CD4-positive, alpha-beta T cell treated with Interleukin-12 subunit alpha and Interleukin-12 subunit beta, for 1 hour (primary cell): ENCODE measurements at regions not wholly inside any gene's neighbourhood (a gene's known extent, or its start where the extent isn't known, plus 50 kb on each side); places are given as distances from the start of the nearest gene placed in this dataset.

Experiments used
- DNase-seq: peaks from one replicate; pipeline ENCODE4 v3.0.0-alpha.2; 2020

DNA sequence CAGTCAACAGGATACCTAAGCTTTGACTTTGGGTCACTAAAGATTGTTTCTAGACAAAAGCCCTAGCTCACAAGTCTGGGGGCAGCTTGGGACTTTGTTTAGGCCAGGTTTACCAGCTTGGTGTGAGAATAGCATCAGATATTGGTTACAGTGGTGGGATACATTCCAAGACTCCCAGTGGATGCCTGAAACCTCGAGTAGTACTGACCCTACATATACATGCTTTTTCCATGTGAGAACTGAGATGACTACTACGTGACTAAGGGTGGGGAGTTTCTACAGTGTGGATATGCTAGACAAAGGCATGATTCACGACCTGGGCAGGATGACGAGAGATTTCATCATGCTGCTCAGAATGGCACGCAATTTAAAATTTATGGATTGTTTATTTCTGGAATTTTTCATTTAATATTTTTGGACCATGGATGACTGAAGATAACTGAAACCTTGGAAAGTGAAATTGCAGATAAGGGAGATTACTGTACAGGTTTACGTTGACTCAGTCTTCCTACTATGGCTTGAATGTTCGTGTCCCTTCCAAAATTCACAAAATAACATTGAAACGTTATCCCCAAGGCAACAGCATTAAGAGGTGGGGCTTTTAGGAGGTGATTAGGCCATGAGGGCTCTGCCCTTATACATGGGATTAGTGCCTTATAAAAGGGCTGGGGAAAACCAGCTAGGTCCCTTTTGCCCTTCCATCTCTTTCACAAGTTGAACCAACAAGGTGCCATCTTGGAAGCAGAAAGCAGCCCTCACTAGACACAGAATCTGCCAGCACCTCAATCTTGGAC lies 50.2 kb upstream of the CTAGE1 start:
- no peak for DNase-seq

DNA sequence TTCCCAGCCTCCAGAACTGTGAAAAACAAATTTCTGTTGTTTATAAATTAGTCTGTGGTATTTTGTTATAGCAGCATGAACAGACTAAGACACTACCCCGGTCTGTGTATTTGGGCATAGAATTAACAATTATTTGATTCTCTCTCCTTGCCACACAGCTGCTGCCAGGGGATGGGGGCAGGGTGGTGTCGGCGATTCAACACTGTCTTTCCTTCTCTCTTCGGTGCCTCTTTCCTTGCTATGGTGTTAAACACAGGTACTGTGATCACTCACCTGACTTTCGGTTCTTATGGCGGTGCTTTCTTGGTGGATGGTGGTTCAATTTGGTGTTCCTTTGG lies 50.8 kb upstream of the CTAGE1 start:
- DNase-seq = no peak

DNA sequence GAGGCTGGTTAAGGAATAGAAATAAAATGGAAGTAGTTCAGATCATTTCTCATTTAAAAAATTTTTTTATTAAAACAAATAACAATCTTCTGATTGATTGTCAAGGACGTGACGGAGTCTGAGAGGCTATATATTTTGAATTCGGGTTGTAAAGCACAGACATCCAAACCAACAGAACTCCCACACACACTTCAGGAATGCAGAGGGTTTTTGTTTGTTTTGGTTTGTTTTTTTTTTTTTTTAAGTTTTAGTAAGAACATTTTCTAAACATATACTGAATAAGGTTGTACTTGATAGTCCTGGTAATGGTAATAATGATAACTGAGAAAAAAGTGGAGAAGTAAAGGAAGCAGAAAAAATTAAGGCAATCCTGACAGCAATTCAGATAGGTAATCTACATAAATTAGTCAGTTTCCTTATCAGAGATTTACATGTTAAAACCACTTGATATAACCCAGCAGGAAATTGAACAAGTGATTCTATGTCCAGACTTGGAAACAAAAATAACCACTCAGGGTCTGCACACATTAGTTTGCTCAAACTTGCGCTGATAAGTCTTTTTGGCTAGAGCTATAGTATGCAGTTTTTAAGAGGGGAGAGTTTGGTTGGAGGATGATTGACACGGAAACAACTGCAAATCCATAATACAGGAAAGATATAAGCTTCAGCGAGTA lies 51.5 kb upstream of the CTAGE1 start:
- no peak for DNase-seq

- DNase-seq = no peak
These were observed 52.2 kb upstream of the CTAGE1 start for GRCh38 chr18:22469926-22470247.

GRCh38 chr18:22470248-22471235 lies 52.8 kb upstream of the CTAGE1 start:
- no peak for DNase-seq

GRCh38 chr18:22471546-22472131 lies 53.9 kb upstream of the CTAGE1 start:
- DNase-seq = no peak

DNA sequence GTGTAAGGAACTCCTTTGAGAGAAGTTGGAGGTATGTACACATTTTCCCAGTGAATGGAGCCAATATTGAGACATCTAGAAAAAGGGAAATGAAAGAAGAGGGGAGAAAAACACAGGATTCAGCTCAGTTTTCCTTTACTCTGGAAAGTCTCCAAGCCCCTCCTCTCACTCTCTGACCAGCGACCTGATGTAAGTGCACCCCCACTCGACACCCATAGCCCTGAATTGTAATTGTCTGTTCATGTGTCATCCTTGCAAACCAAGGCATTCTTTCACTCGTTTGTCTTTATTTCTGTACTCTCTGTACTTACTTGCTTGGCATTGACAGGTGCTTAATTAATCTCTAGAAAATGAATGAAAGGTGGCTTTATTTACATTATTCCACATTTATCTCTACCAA lies 55.7 kb upstream of the CTAGE1 start:
- DNase-seq = no peak

- DNase-seq = no peak
These were observed 57.8 kb upstream of the CTAGE1 start for GRCh38 chr18:22475426-22476100.

DNA sequence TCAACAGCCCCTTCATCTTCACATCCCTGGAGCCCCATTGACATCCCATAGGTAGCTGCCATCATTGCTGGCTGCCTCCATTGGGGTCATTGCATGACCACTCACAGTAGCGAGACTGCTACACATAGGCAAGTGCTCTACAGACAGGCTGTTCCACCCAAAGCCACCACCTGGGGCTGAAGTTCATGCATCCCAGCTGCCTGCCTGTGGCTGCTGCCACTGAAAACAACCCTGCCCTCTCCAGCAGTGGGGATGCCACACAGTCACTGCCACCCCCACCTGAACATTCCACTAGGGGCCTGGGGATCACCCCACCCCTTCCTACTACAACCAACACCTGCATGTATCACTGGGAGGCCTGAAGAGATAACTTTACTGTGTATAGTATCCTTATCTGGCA lies 59.5 kb upstream of the CTAGE1 start:
- no peak for DNase-seq

GRCh38 chr18:22482948-22483347 lies 65.2 kb upstream of the CTAGE1 start:
- no peak for DNase-seq

- DNase-seq = no peak
These were observed 65.7 kb upstream of the CTAGE1 start for GRCh38 chr18:22483407-22483806.

- no peak for DNase-seq
These were observed 66.8 kb upstream of the CTAGE1 start for GRCh38 chr18:22484471-22484870.

GRCh38 chr18:22485808-22486244 lies 68.1 kb upstream of the CTAGE1 start:
- no peak for DNase-seq

- no peak for DNase-seq
These were observed 69.0 kb upstream of the CTAGE1 start for GRCh38 chr18:22486667-22487066.

- no peak for DNase-seq
These were observed 70.8 kb upstream of the CTAGE1 start for GRCh38 chr18:22488554-22488953.

DNA sequence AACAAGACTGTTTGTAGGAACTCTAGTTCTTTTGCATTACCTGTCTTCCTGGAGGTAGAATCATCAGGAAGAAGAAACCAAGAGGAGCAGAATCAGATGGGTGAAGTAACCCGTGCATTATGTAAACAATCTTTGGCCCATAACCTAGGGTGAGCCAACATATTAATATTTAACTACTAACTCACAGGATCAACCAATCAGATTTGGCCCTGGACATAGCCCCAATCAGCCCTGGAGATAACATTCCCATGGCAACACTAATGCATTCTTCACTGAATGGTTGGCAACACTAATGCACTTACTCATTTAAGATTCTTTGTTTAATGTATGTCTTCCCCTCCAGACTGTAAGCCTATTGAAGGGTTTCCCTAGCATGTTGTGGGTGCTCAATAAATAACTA lies 72.0 kb upstream of the CTAGE1 start:
- DNase-seq = no peak

DNA sequence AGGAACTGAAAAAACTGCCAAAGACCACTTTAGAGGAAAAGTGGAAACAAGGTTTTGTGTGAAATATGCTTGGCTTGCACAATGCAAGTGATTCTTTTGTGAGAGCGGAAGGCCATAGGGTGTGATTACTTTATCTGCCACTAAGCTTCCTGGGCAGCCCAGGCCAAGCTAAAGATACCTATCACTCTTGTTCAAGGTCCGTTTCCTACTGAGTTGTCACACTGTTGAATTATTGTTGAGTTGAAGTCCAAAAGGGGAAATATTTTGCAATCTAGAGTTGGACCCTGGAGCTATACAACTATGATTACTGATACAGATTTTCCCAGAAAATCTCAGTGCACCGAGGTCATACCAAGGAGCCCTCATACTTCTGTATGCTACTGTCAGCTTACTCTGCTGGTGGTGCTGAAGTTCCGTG lies 72.7 kb upstream of the CTAGE1 start:
- no peak for DNase-seq

GRCh38 chr18:22493255-22493654 lies 75.5 kb upstream of the CTAGE1 start:
- DNase-seq = no peak

- DNase-seq = no peak
These were observed 76.2 kb upstream of the CTAGE1 start for GRCh38 chr18:22493940-22494339.

- DNase-seq = no peak
These were observed 77.1 kb upstream of the CTAGE1 start for GRCh38 chr18:22494771-22495170.

DNA sequence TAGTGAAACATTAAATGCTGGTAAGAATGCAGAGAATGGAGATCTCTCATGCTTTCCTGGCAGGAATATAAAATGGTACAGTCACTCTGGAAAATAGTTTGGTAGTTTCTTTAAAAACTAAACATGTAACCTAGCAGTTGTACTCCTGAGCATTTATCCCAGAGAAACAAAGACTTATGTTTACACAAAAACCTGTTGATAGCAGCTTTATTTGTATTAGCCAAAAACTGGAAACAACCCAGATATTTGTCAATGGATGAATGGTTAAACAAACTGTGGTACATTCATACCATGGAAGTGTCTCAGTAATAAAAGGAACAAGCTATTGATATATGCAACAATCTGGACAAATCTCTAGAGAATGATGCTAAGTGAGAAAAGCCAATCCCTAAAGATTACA lies 81.7 kb upstream of the CTAGE1 start:
- no peak for DNase-seq

GRCh38 chr18:22503803-22504202 lies 86.1 kb upstream of the CTAGE1 start:
- no peak for DNase-seq
